GM23338 (cell line): ENCODE measurements at regions not wholly inside any gene's neighbourhood (a gene's known extent, or its start where the extent isn't known, plus 50 kb on each side); places are given as distances from the start of the nearest gene placed in this dataset.

ENCODE experiments used
- ATAC-seq: fragments of 200-7000 bp; cut with Tn5 transposase; 3 replicates; pipeline ENCODE4 v1.9.1; 2020
- DNase-seq: peaks from one replicate; pipeline ENCODE4 v3.0.0-alpha.2; 2015; ENCODE audit warnings: low spot score
- H2AFZ ChIP-seq: fragments of 200-600 bp; sonication (generic); 2 replicates; pipeline ENCODE4 v1.8.0; 2016; ENCODE audit warnings: antibody characterized with exemption, mild to moderate bottlenecking, moderate library complexity
- H3F3A ChIP-seq: fragments of 200-600 bp; sonication (generic); replicated peaks from 2 replicates; pipeline ENCODE4 v1.8.0; 2017; ENCODE audit warnings: antibody characterized with exemption, mixed run types, low read depth
- H3K27ac ChIP-seq: fragments of 200-600 bp; sonication (generic); 2 replicates; pipeline ENCODE4 v1.6.1; 2016; ENCODE audit warnings: low read depth
- H3K27me3 ChIP-seq: fragments of 200-600 bp; sonication (generic); 2 replicates; pipeline ENCODE4 v1.8.0; 2016; ENCODE audit warnings: mild to moderate bottlenecking, mixed run types, moderate library complexity; ENCODE audit not compliant: insufficient read depth
- H3K36me3 ChIP-seq: fragments of 200-600 bp; sonication (generic); 2 replicates; pipeline ENCODE4 v1.8.0; 2016; ENCODE audit warnings: mild to moderate bottlenecking; ENCODE audit not compliant: insufficient read depth
- H3K4me1 ChIP-seq: fragments of 200-600 bp; sonication (generic); 2 replicates; pipeline ENCODE4 v1.8.0; 2016; ENCODE audit warnings: mild to moderate bottlenecking, moderate library complexity; ENCODE audit not compliant: insufficient read depth
- H3K4me2 ChIP-seq: fragments of 200-600 bp; sonication (generic); 2 replicates; pipeline ENCODE4 v1.7.1; 2017; ENCODE audit warnings: mixed run types
- H3K4me3 ChIP-seq: fragments of 200-600 bp; sonication (generic); 2 replicates; pipeline ENCODE4 v1.6.1; 2016; ENCODE audit warnings: mixed run types
- H3K79me2 ChIP-seq: fragments of 200-600 bp; sonication (generic); replicated peaks from 2 replicates; pipeline ENCODE4 v1.8.0; 2017; ENCODE audit warnings: mild to moderate bottlenecking; ENCODE audit not compliant: insufficient read depth
- H3K9me2 ChIP-seq: fragments of 200-600 bp; sonication (generic); 2 replicates; pipeline ENCODE4 v1.8.0; 2017; ENCODE audit not compliant: insufficient read depth
- H4K20me1 ChIP-seq: fragments of 200-600 bp; sonication (generic); replicated peaks from 2 replicates; pipeline ENCODE4 v1.8.0; 2017; ENCODE audit warnings: mild to moderate bottlenecking; ENCODE audit not compliant: insufficient read depth
- H3K27ac Mint-ChIP-seq: 2 replicates; pipeline ENCODE4 v1.8.0; 2020; ENCODE audit warnings: inconsistent platforms, mild to moderate bottlenecking, moderate library complexity, mixed read lengths
- H3K27me3 Mint-ChIP-seq: 3 replicates; pipeline ENCODE4 v1.8.0; 2022; ENCODE audit warnings: low read depth, mild to moderate bottlenecking, moderate library complexity, mixed read lengths, inconsistent platforms; ENCODE audit not compliant: insufficient read depth, poor library complexity
- H3K36me3 Mint-ChIP-seq: 3 replicates; pipeline ENCODE4 v1.8.0; 2021; ENCODE audit warnings: low read depth, mild to moderate bottlenecking, inconsistent platforms, moderate library complexity, mixed read lengths
- H3K4me1 Mint-ChIP-seq: 3 replicates; pipeline ENCODE4 v1.8.0; 2020; ENCODE audit warnings: mild to moderate bottlenecking, inconsistent platforms, mixed read lengths
- H3K4me3 Mint-ChIP-seq: 3 replicates; pipeline ENCODE4 v1.8.0; 2021; ENCODE audit warnings: moderate library complexity, mild to moderate bottlenecking, inconsistent platforms, mixed read lengths
- H3K9me3 Mint-ChIP-seq: 3 replicates; pipeline ENCODE4 v1.8.0; 2020; ENCODE audit warnings: moderate library complexity, mild to moderate bottlenecking, inconsistent platforms, mixed read lengths
- CREB1 ChIP-seq: fragments of 250-450 bp; sonication (Bioruptor Pico); IDR thresholded peaks from 2 replicates; pipeline ENCODE4 v1.5.0; 2020; ENCODE audit warnings: low read depth, mild to moderate bottlenecking, moderate library complexity
- ETS1 ChIP-seq: IDR thresholded peaks from 2 replicates; pipeline ENCODE4 v1.6.1; 2016; ENCODE audit warnings: antibody characterized with exemption
- EZH2 ChIP-seq: fragments of 200-600 bp; sonication (generic); IDR thresholded peaks from one replicate; pipeline ENCODE4 v1.8.0; 2017; ENCODE audit warnings: antibody characterized with exemption, mild to moderate bottlenecking, low read depth; ENCODE audit not compliant: unreplicated experiment
- EZH2phosphoT487 ChIP-seq: fragments of 200-600 bp; sonication (generic); IDR thresholded peaks from one replicate; pipeline ENCODE4 v1.8.1; 2018; ENCODE audit warnings: antibody characterized with exemption; ENCODE audit not compliant: unreplicated experiment
- JUNB ChIP-seq: IDR thresholded peaks from one replicate; pipeline ENCODE4 v1.6.1; 2016; ENCODE audit warnings: antibody characterized with exemption; ENCODE audit not compliant: unreplicated experiment
- NANOG ChIP-seq: IDR thresholded peaks from 2 replicates; pipeline ENCODE4 v1.6.1; 2016; ENCODE audit warnings: antibody characterized with exemption, borderline replicate concordance
- POLR2AphosphoS5 ChIP-seq: IDR thresholded peaks from 2 replicates; pipeline ENCODE4 v1.6.1; 2016; ENCODE audit warnings: antibody characterized with exemption, low read depth
- REST ChIP-seq: IDR thresholded peaks from one replicate; pipeline ENCODE4 v1.6.1; 2018; ENCODE audit warnings: antibody characterized with exemption; ENCODE audit not compliant: unreplicated experiment
- STAT1 ChIP-seq: IDR thresholded peaks from one replicate; pipeline ENCODE4 v1.6.1; 2016; ENCODE audit warnings: antibody characterized with exemption; ENCODE audit not compliant: unreplicated experiment
- ZNF114 ChIP-seq: fragments of 250-450 bp; sonication (Bioruptor Pico); IDR thresholded peaks from 2 replicates; pipeline ENCODE4 v1.5.0; 2020; ENCODE audit warnings: mild to moderate bottlenecking, moderate library complexity
- ZNF331 ChIP-seq: fragments of 250-450 bp; sonication (Bioruptor Pico); IDR thresholded peaks from 2 replicates; pipeline ENCODE4 v1.5.0; 2020; ENCODE audit warnings: low read depth, mild to moderate bottlenecking, moderate library complexity
- ZNF462 ChIP-seq: fragments of 250-450 bp; sonication (Bioruptor Pico); IDR thresholded peaks from 2 replicates; pipeline ENCODE4 v1.5.0; 2020; ENCODE audit warnings: mild to moderate bottlenecking, moderate library complexity

- TF ChIP-seq STAT1 (no peak), NANOG (no peak)
- H3K9me2 ChIP-seq: no peaks in the 10 kb centered on the region
- no peaks in the 10 kb centered on the region for H4K20me1 ChIP-seq
- DNase-seq (no peak), ATAC-seq (no peak)
- no peak overlapping the region for H3K4me3 ChIP-seq
- Mint-ChIP-seq H3K4me3 (no peak overlapping the region), H3K27ac (no peak overlapping the region), H3K4me1 (no peaks in the 10 kb centered on the region), H3K9me3 (no peaks in the 10 kb centered on the region), H3K36me3 (no peaks in the 10 kb centered on the region), H3K27me3 (peaks cover 3% of the 10 kb centered on the region)
- no peaks in the 10 kb centered on the region for H3K36me3 ChIP-seq
- no peak overlapping the region for H3K27ac ChIP-seq
- H3K4me2 ChIP-seq: no peak overlapping the region
- H3K79me2 ChIP-seq: no peaks in the 10 kb centered on the region
- H3K4me1 ChIP-seq: no peaks in the 10 kb centered on the region; the same call in 1 of the 2 replicates
- no peaks in the 10 kb centered on the region for H3K27me3 ChIP-seq
- no peak overlapping the region for H2AFZ ChIP-seq
- H3F3A ChIP-seq: no peaks in the 10 kb centered on the region
Measured at GRCh38 chr6:139567095-139567494, 192.6 kb upstream of the CITED2 start.

GRCh38 chr6:139565591-139565990 lies 191.1 kb upstream of the CITED2 start:
- Mint-ChIP-seq H3K9me3 (no peaks in the 10 kb centered on the region), H3K27me3 (peaks cover 3% of the 10 kb centered on the region), H3K36me3 (no peaks in the 10 kb centered on the region), H3K27ac (no peak overlapping the region), H3K4me3 (no peak overlapping the region), H3K4me1 (no peaks in the 10 kb centered on the region)
- Histone ChIP-seq H3K9me2 (0 out of 2 replicates have a peak, but pooled peaks cover under 1% of the 10 kb centered on the region), H2AFZ (no peak overlapping the region), H4K20me1 (no peaks in the 10 kb centered on the region), H3F3A (no peaks in the 10 kb centered on the region), H3K27ac (no peak overlapping the region), H3K4me2 (no peak overlapping the region), H3K36me3 (no peaks in the 10 kb centered on the region), H3K4me3 (no peak overlapping the region), H3K27me3 (no peaks in the 10 kb centered on the region), H3K79me2 (no peaks in the 10 kb centered on the region), H3K4me1 (no peaks in the 10 kb centered on the region; the same call in 1 of the 2 replicates)
- no peak for ATAC-seq
- DNase-seq: no peak
- TF ChIP-seq STAT1: no peak
- TF ChIP-seq NANOG: no peak
- TF ChIP-seq ZNF462 (CRISPR knock-in tag): no peak
- no peak for TF ChIP-seq REST
- no peak for TF ChIP-seq EZH2phosphoT487
- no peak for TF ChIP-seq CREB1
- no peak for TF ChIP-seq EZH2
- no peak for TF ChIP-seq ZNF331 (CRISPR knock-in tag)
- TF ChIP-seq JUNB: no peak
- no peak for TF ChIP-seq ETS1
- no peak for TF ChIP-seq ZNF114 (CRISPR knock-in tag)
- TF ChIP-seq POLR2AphosphoS5: no peak
